Smooth muscle cell (in vitro differentiated cells): ENCODE measurements at regions not wholly inside any gene's neighbourhood (a gene's known extent, or its start where the extent isn't known, plus 50 kb on each side); places are given as distances from the start of the nearest gene placed in this dataset.

Source experiments
- DNase-seq: peaks from one replicate; lab custom pipeline; 2025; ENCODE audit not compliant: unreplicated experiment; lab: John Stamatoyannopoulos, UW
- H2AFZ ChIP-seq: fragments of 200-600 bp; sonication (generic); 2 replicates; pipeline ENCODE4 v1.6.0; 2016; ENCODE audit warnings: antibody characterized with exemption, low read depth, mild to moderate bottlenecking
- H3F3A ChIP-seq: fragments of 200-600 bp; sonication (generic); 2 replicates; pipeline ENCODE4 v1.6.0; 2017; ENCODE audit warnings: antibody characterized with exemption, low read depth
- H3K27ac ChIP-seq: fragments of 200-600 bp; sonication (generic); 2 replicates; pipeline ENCODE4 v1.5.1; 2016; ENCODE audit warnings: low read depth, mild to moderate bottlenecking
- H3K27me3 ChIP-seq: fragments of 200-600 bp; sonication (generic); 2 replicates; pipeline ENCODE4 v1.6.1; 2016; ENCODE audit warnings: low read depth, mild to moderate bottlenecking
- H3K36me3 ChIP-seq: fragments of 200-600 bp; sonication (generic); 2 replicates; pipeline ENCODE4 v1.5.1; 2016; ENCODE audit warnings: low read depth
- H3K4me1 ChIP-seq: fragments of 200-600 bp; sonication (generic); 2 replicates; pipeline ENCODE4 v1.5.1; 2016; ENCODE audit warnings: low read depth
- H3K4me2 ChIP-seq: fragments of 200-600 bp; sonication (generic); 2 replicates; pipeline ENCODE4 v1.6.0; 2016; ENCODE audit warnings: mild to moderate bottlenecking
- H3K4me3 ChIP-seq: fragments of 200-600 bp; sonication (generic); 2 replicates; pipeline ENCODE4 v1.5.1; 2016; ENCODE audit warnings: mild to moderate bottlenecking
- H3K79me2 ChIP-seq: fragments of 200-600 bp; sonication (generic); 2 replicates; pipeline ENCODE4 v1.6.0; 2016; ENCODE audit warnings: low read depth, mild to moderate bottlenecking
- H3K9ac ChIP-seq: fragments of 200-600 bp; sonication (generic); 2 replicates; pipeline ENCODE4 v1.6.0; 2016; ENCODE audit warnings: low read depth
- H3K9me3 ChIP-seq: fragments of 200-600 bp; sonication (generic); replicated peaks from 2 replicates; pipeline ENCODE4 v1.5.1; 2016; ENCODE audit warnings: low read depth
- H4K20me1 ChIP-seq: fragments of 200-600 bp; sonication (generic); 2 replicates; pipeline ENCODE4 v1.6.0; 2016; ENCODE audit warnings: low read depth
- CTCF ChIP-seq: fragments of 200-600 bp; sonication (generic); IDR thresholded peaks from 2 replicates; pipeline ENCODE4 v1.5.1; 2017; ENCODE audit warnings: borderline replicate concordance, mild to moderate bottlenecking, antibody characterized with exemption; ENCODE audit not compliant: insufficient read depth, poor library complexity, severe bottlenecking
- WGBS: methylation state at CpG from one replicate; pipeline ENCODE4 v1.1.7; 2016; ENCODE audit warnings: low lambda C conversion rate; 5-methylcytosine and 5-hydroxymethylcytosine counted together

GRCh38 chr4:148980782-148981480 lies 538.7 kb upstream of the NR3C2 start:
- DNase-seq: no peak
- Histone ChIP-seq H2AFZ (no peak overlapping the region), H3K4me1 (no peaks in the 10 kb centered on the region), H3K9me3 (no peaks in the 10 kb centered on the region), H3K9ac (no peak overlapping the region), H3F3A (no peaks in the 10 kb centered on the region), H3K79me2 (no peaks in the 10 kb centered on the region), H3K27ac (no peak overlapping the region), H3K4me3 (no peak overlapping the region), H3K36me3 (no peaks in the 10 kb centered on the region), H3K27me3 (no peaks in the 10 kb centered on the region), H3K4me2 (no peak overlapping the region), H4K20me1 (no peaks in the 10 kb centered on the region)
- no peak for TF ChIP-seq CTCF

DNA sequence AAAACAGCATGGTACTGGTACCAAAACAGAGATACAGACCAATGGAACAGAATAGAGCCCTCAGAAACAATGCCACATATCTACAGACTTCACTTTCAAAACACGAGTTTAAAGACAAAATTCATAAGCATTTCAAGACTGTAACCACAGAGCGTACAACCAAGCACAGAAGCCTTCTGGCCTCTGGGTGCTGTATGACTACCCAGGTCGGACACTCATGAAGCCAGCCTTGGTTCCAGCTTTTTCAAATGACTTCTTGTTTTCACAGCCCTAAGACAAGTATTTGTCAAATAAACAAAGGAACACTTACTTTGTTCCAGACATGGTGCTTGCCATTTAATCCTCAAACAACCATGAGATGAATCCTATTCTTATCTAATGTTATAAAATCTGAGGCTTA lies 536.1 kb upstream of the NR3C2 start:
- no peaks in the 10 kb centered on the region for H3K27me3 ChIP-seq
- no peak for TF ChIP-seq CTCF
- no peaks in the 10 kb centered on the region for H3K4me1 ChIP-seq
- H4K20me1 ChIP-seq: no peaks in the 10 kb centered on the region
- DNase-seq: no peak
- WGBS: 79% methylated on average over 3 of the region's 3 CpGs
- no peaks in the 10 kb centered on the region for H3K9me3 ChIP-seq
- H3F3A ChIP-seq: no peaks in the 10 kb centered on the region
- no peak overlapping the region for H3K27ac ChIP-seq
- no peaks in the 10 kb centered on the region for H3K79me2 ChIP-seq
- H3K9ac ChIP-seq: no peak overlapping the region
- no peaks in the 10 kb centered on the region for H3K36me3 ChIP-seq
- no peak overlapping the region for H3K4me2 ChIP-seq
- H2AFZ ChIP-seq: no peak overlapping the region
- no peak overlapping the region for H3K4me3 ChIP-seq

DNA sequence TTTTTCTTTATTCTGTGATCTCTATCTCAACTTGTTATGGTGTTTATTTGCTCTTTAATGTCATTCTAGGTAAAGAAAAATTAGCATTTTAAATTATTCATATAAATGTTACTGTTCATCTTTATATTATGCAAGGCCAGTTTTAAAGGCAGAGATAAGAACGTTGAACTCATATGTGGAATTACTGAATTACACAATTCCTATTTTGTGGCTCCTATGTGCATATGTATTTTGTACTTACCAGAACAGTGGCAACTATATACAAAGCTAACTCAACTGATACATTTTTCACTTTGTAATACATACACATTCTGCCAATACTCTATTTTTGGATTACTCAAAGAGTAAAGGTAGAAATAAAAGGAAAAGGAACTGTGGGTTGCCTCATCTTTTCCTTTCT lies 533.2 kb upstream of the NR3C2 start:
- Histone ChIP-seq H4K20me1 (no peaks in the 10 kb centered on the region), H3K27ac (no peak overlapping the region), H3K36me3 (no peaks in the 10 kb centered on the region), H3F3A (no peaks in the 10 kb centered on the region), H3K4me2 (no peak overlapping the region), H3K79me2 (no peaks in the 10 kb centered on the region), H3K4me1 (no peaks in the 10 kb centered on the region), H3K4me3 (no peak overlapping the region), H2AFZ (no peak overlapping the region), H3K9ac (no peak overlapping the region), H3K27me3 (no peaks in the 10 kb centered on the region), H3K9me3 (no peaks in the 10 kb centered on the region)
- DNase-seq: no peak
- TF ChIP-seq CTCF: no peak
- WGBS: 78% methylated on average over 1 of the region's 1 CpG

DNA sequence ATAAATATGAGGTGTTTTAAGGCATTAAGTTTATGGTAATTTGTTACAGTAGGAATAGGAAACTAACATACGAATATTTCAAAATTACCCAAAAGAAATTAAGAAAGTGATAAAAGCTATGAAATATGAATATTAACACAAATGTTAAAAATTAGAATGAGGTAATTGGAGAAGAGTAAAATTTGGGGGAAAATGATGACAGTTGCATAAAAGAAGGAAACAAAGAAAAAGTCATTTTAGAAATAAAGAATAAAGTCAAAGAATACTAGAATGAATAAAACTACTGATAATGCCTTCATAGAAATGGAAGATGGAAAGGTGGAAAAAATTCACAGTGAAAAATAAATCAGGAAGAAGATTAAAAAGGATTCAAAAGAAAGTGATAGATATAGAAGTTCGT lies 522.9 kb upstream of the NR3C2 start:
- TF ChIP-seq CTCF: no peak
- no peak overlapping the region for H2AFZ ChIP-seq
- no peak overlapping the region for H3K4me2 ChIP-seq
- H3K79me2 ChIP-seq: no peaks in the 10 kb centered on the region
- no peaks in the 10 kb centered on the region for H3K9me3 ChIP-seq
- no peaks in the 10 kb centered on the region for H3K4me1 ChIP-seq
- H4K20me1 ChIP-seq: no peaks in the 10 kb centered on the region
- no peak overlapping the region for H3K9ac ChIP-seq
- no peak overlapping the region for H3K4me3 ChIP-seq
- no peaks in the 10 kb centered on the region for H3K27me3 ChIP-seq
- H3K27ac ChIP-seq: no peak overlapping the region
- DNase-seq: no peak
- 92% methylated on average over 2 of the region's 2 CpGs for WGBS
- no peaks in the 10 kb centered on the region for H3F3A ChIP-seq
- no peaks in the 10 kb centered on the region for H3K36me3 ChIP-seq
